ENCODE measurements at regions not wholly inside any gene's neighbourhood (a gene's known extent, or its start where the extent isn't known, plus 50 kb on each side); places are given as distances from the start of the nearest gene placed in this dataset.

- TF ChIP-seq CTCF (IDR thresholded peaks at IDR 0.05) (peak in 1 of 2 donors; percentile 28), POLR2A (IDR thresholded peaks at IDR 0.05) (no peak)
These were observed 156.3 kb downstream of the HMHB1 start for GRCh38 chr5:143968071-143968878.

Measured in suprapubic skin (tissue), 3 donors.